IMR-90 (cell line): ENCODE measurements at regions not wholly inside any gene's neighbourhood (a gene's known extent, or its start where the extent isn't known, plus 50 kb on each side); places are given as distances from the start of the nearest gene placed in this dataset.

Experiments used
- ATAC-seq: fragments of 200-7000 bp; cut with Tn5 transposase; 2 replicates; pipeline ENCODE4 v1.9.1; 2020; ENCODE audit warnings: low read depth, mild to moderate bottlenecking, moderate library complexity
- BruUV-seq: library from RNA; stranded (reverse); fragments of 400-500 nt; replicated peaks from 2 replicates; lab custom pipeline; 2021; lab: Mats Ljungman, UMichigan
- CTCF ChIA-PET: fragments of 300-600 bp; formaldehyde crosslinking; extraction: SDS; loops from one replicate; lab custom pipeline; 2021; ENCODE audit warnings: antibody characterized with exemption; lab: Yijun Ruan, JAX
- POLR2A ChIA-PET: fragments of 300-600 bp; sonication (Branson Sonifier 250); formaldehyde crosslinking; loops from one replicate; lab custom pipeline; 2022; ENCODE audit warnings: antibody characterized with exemption; ENCODE audit not compliant: unreplicated experiment; lab: Charles Lee
- DNase-seq: peaks from one replicate; pipeline ENCODE4 v3.0.0; 2013
- H2AFZ ChIP-seq: replicated peaks from 2 replicates; pipeline ENCODE3; 2013; ENCODE audit warnings: low read length, mild to moderate bottlenecking; ENCODE audit not compliant: poor library complexity
- H2AK5ac ChIP-seq: 2 replicates; pipeline ENCODE4 v1.6.1; 2013; ENCODE audit warnings: low read depth, low read length, inconsistent platforms
- H2AK9ac ChIP-seq: replicated peaks from 2 replicates; pipeline ENCODE3; 2013; ENCODE audit warnings: mild to moderate bottlenecking, low read depth, low read length, moderate library complexity; ENCODE audit not compliant: poor library complexity
- H2BK120ac ChIP-seq: 2 replicates; pipeline ENCODE4 v1.6.1; 2013; ENCODE audit warnings: low read depth, low read length, inconsistent platforms
- H2BK15ac ChIP-seq: 3 replicates; pipeline ENCODE4 v1.6.1; 2013; ENCODE audit warnings: low read depth, low read length, inconsistent platforms
- H2BK20ac ChIP-seq: 2 replicates; pipeline ENCODE4 v1.6.1; 2013; ENCODE audit warnings: low read depth, mild to moderate bottlenecking, inconsistent platforms, low read length, moderate library complexity
- H2BK5ac ChIP-seq: 2 replicates; pipeline ENCODE4 v1.6.1; 2013; ENCODE audit warnings: mild to moderate bottlenecking, low read depth, low read length, inconsistent platforms; ENCODE audit not compliant: poor library complexity, severe bottlenecking
- H3K14ac ChIP-seq: replicated peaks from 2 replicates; pipeline ENCODE4 v1.6.1; 2013; ENCODE audit warnings: low read depth, low read length, inconsistent platforms
- H3K18ac ChIP-seq: 2 replicates; pipeline ENCODE4 v1.6.1; 2013; ENCODE audit warnings: low read depth, low read length, control low read depth
- H3K23ac ChIP-seq: 2 replicates; pipeline ENCODE4 v1.6.1; 2013; ENCODE audit warnings: low read depth, low read length, inconsistent platforms
- H3K27ac ChIP-seq: 2 replicates; pipeline ENCODE4 v1.5.1; 2013; ENCODE audit warnings: mild to moderate bottlenecking, control low read depth, low read length; ENCODE audit not compliant: insufficient read depth
- H3K27me3 ChIP-seq: 2 replicates; pipeline ENCODE4 v1.6.1; 2013; ENCODE audit warnings: low read length; ENCODE audit not compliant: control insufficient read depth, insufficient read depth
- H3K36me3 ChIP-seq: 2 replicates; pipeline ENCODE4 v1.6.1; 2013; ENCODE audit warnings: low read length, mixed read lengths; ENCODE audit not compliant: control insufficient read depth, insufficient read depth
- H3K4ac ChIP-seq: 2 replicates; pipeline ENCODE4 v1.6.1; 2013; ENCODE audit warnings: low read depth, low read length, inconsistent platforms
- H3K4me1 ChIP-seq: 2 replicates; pipeline ENCODE4 v1.6.1; 2013; ENCODE audit warnings: low read length, mixed read lengths; ENCODE audit not compliant: control insufficient read depth, insufficient read depth
- H3K4me2 ChIP-seq: 2 replicates; pipeline ENCODE4 v1.6.1; 2013; ENCODE audit warnings: low read depth, mild to moderate bottlenecking, control low read depth, low read length, moderate library complexity
- H3K4me3 ChIP-seq: 2 replicates; pipeline ENCODE4 v1.5.1; 2013; ENCODE audit warnings: low read depth, mild to moderate bottlenecking, control low read depth, low read length, moderate library complexity; ENCODE audit not compliant: insufficient read depth
- H3K56ac ChIP-seq: 2 replicates; pipeline ENCODE4 v1.6.1; 2013; ENCODE audit warnings: low read length, inconsistent platforms; ENCODE audit not compliant: insufficient read depth; ENCODE audit errors: extremely low read depth
- H3K79me1 ChIP-seq, 2 experiments: 2 replicates each; pipeline ENCODE4 v1.6.1; 2013; ENCODE audit warnings: low read length in 2 of 2, inconsistent platforms in 1 of 2, low read depth in 1 of 2
- H3K9ac ChIP-seq: 2 replicates; pipeline ENCODE4 v1.6.1; 2013; ENCODE audit warnings: low read depth, low read length, control low read depth
- H3K9me1 ChIP-seq: 2 replicates; pipeline ENCODE4 v1.6.1; 2013; ENCODE audit warnings: low read length, inconsistent platforms; ENCODE audit not compliant: insufficient read depth
- H3K9me3 ChIP-seq: 2 replicates; pipeline ENCODE4 v1.6.1; 2013; ENCODE audit warnings: low read length; ENCODE audit not compliant: control insufficient read depth, insufficient read depth
- H4K20me1 ChIP-seq: 2 replicates; pipeline ENCODE4 v1.6.1; 2013; ENCODE audit warnings: low read length, inconsistent platforms; ENCODE audit not compliant: insufficient read depth
- H4K5ac ChIP-seq: 2 replicates; pipeline ENCODE4 v1.6.1; 2013; ENCODE audit warnings: mild to moderate bottlenecking, low read depth, low read length, control low read depth
- H4K8ac ChIP-seq, 2 experiments: 2 replicates each; pipeline ENCODE4 v1.6.1; 2013; ENCODE audit warnings: low read depth in 2 of 2, low read length in 2 of 2, control low read depth in 1 of 2, inconsistent platforms in 1 of 2
- H4K91ac ChIP-seq: 2 replicates; pipeline ENCODE4 v1.6.1; 2013; ENCODE audit warnings: low read depth, low read length, inconsistent platforms; ENCODE audit not compliant: insufficient read depth
- BHLHE40 ChIP-seq: fragments of 150-350 bp; IDR thresholded peaks from 2 replicates; pipeline ENCODE4 v1.6.1; 2016; ENCODE audit warnings: mild to moderate bottlenecking, low read depth, low read length
- CEBPB ChIP-seq: IDR thresholded peaks from 2 replicates; pipeline ENCODE4 v1.6.1; 2012; ENCODE audit warnings: low read depth, low read length, improper control_type of control experiment
- CHD1 ChIP-seq: IDR thresholded peaks from 2 replicates; pipeline ENCODE4 v1.6.1; 2012; ENCODE audit warnings: low read depth, low read length, improper control_type of control experiment
- ELK1 ChIP-seq: fragments of 150-350 bp; IDR thresholded peaks from 2 replicates; pipeline ENCODE4 v1.6.1; 2016; ENCODE audit warnings: low read depth, mild to moderate bottlenecking, low read length, moderate library complexity, borderline replicate concordance
- FOS ChIP-seq: fragments of 150-350 bp; IDR thresholded peaks from 2 replicates; pipeline ENCODE4 v1.6.1; 2016; ENCODE audit warnings: low read depth, low read length
- MAFK ChIP-seq: IDR thresholded peaks from 2 replicates; pipeline ENCODE4 v1.6.1; 2012; ENCODE audit warnings: low read depth, low read length, improper control_type of control experiment
- MAZ ChIP-seq: IDR thresholded peaks from 2 replicates; pipeline ENCODE4 v1.6.1; 2012; ENCODE audit warnings: low read depth, mild to moderate bottlenecking, low read length, improper control_type of control experiment, moderate library complexity, borderline replicate concordance
- MXI1 ChIP-seq: IDR thresholded peaks from 2 replicates; pipeline ENCODE4 v1.6.1; 2012; ENCODE audit warnings: low read depth, mild to moderate bottlenecking, low read length, moderate library complexity, borderline replicate concordance
- NFE2L2 ChIP-seq: fragments of 150-350 bp; IDR thresholded peaks from 2 replicates; pipeline ENCODE4 v1.6.1; 2016; ENCODE audit warnings: low read depth, mild to moderate bottlenecking, low read length
- POLR2A ChIP-seq: IDR thresholded peaks from 2 replicates; pipeline ENCODE4 v1.6.1; 2012; ENCODE audit warnings: mild to moderate bottlenecking, low read depth, low read length
- RAD21 ChIP-seq: IDR thresholded peaks from 2 replicates; pipeline ENCODE4 v1.6.1; 2012; ENCODE audit warnings: low read length, improper control_type of control experiment
- RCOR1 ChIP-seq: IDR thresholded peaks from 2 replicates; pipeline ENCODE4 v1.6.1; 2012; ENCODE audit warnings: mild to moderate bottlenecking, low read length, improper control_type of control experiment; ENCODE audit not compliant: insufficient replicate concordance
- RFX5 ChIP-seq: IDR thresholded peaks from 2 replicates; pipeline ENCODE4 v1.8.0; 2012; ENCODE audit warnings: low read depth, mild to moderate bottlenecking, low read length, moderate library complexity
- SMC3 ChIP-seq: fragments of 150-350 bp; IDR thresholded peaks from 2 replicates; pipeline ENCODE4 v1.6.1; 2016; ENCODE audit warnings: low read depth, mild to moderate bottlenecking, antibody characterized with exemption, low read length, moderate library complexity
- WGBS, 2 experiments: methylation state at CpG; one replicate each; pipeline versions ENCODE4 v1.1.5 to v1.1.7; 2013; ENCODE audit warnings: missing lambda C conversion rate in 2 of 2; ENCODE audit not compliant: insufficient read length in 1 of 2; ENCODE audit errors: extremely low coverage in 2 of 2; 5-methylcytosine and 5-hydroxymethylcytosine counted together
- dilution Hi-C: fragments of 300-500 bp; cut with HindIII; formaldehyde crosslinking; loops from one replicate; pipeline ENCODE4 v1.14.3; 2018; ENCODE audit warnings: low sequenced_read_pairs; ENCODE audit not compliant: unreplicated experiment
- in situ Hi-C: fragments of 300-500 bp; cut with MboI; formaldehyde crosslinking; loops from 3 replicates; pipeline ENCODE4 v1.14.3; 2019; ENCODE audit warnings: low sequenced_read_pairs, inconsistent platforms, mixed read lengths
- intact Hi-C: fragments of 100-400 bp; cut with micrococcal nuclease; formaldehyde crosslinking; loops from 2 replicates; pipeline ENCODE4 v1.10.0; 2022
- TF ChIP-seq, protein P1 (sequence below): conservative IDR thresholded peaks from 2 replicates; pipeline ENCODE4 v1.5.1; 2012; ENCODE audit warnings: mild to moderate bottlenecking, low read depth, low read length, improper control_type of control experiment
- TF ChIP-seq, protein P2 (sequence below): fragments of 150-350 bp; IDR thresholded peaks from 2 replicates; pipeline ENCODE4 v1.6.1; 2017; ENCODE audit warnings: mild to moderate bottlenecking, antibody characterized with exemption, low read length, low read depth

DNA sequence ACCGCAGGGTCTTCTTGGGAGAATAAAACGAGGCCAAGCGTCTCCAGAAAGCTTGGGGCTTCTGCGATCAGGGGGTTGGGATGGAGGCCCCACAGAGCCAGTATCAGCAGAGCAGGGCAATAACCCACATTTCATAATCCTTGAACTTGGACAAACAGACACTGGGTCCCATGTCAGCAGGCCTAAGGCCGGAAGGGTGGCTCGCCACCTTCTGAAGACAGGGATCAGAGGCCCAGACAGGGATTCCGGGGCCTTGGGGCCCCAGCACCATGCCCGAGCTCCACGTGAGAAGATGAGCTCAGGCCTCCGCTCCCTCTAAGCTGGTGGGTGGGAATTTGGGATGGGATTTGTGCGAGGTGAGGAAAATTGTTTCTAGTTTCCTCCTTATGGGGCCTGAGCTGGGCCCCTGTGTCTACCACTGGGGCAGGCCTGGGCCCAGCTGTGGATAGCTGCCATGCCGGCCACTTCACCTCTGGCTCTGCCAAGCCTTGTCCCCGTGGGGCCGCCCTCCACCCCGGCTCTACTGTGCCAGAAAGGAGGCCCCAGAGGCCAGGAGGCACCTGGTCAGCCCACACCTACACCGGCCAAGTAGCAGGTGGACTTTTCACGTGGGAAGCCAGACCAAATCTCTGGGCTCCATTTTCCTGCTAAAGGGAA is 67.2 kb upstream of the DLK1 start:
- no peak overlapping the region for H3K27ac ChIP-seq
- no peak overlapping the region for H3K18ac ChIP-seq
- H3K27me3 ChIP-seq: peaks cover 18% of the 10 kb centered on the region; the same call in 1 of the 2 replicates
- H3K9ac ChIP-seq: no peak overlapping the region
- H2AK5ac ChIP-seq: no peak overlapping the region
- no peak overlapping the region for H3K4me2 ChIP-seq
- no peak overlapping the region for H2BK5ac ChIP-seq
- H3K9me3 ChIP-seq: no peaks in the 10 kb centered on the region
- peaks cover 4% of the 10 kb centered on the region; the same call in 1 of the 2 replicates for H4K20me1 ChIP-seq
- BruUV-seq: no TSS peak
- in situ Hi-C loops: loop anchor here (5.0 kb wide), 1 partner anchor 168 kb away; the partner anchor contains the start of gene MEG3
- H2BK15ac ChIP-seq: no peak overlapping the region
- CTCF ChIA-PET: no interaction called here
- dilution Hi-C loops: no loop called here
- no peak overlapping the region for H2BK120ac ChIP-seq
- no peak overlapping the region for H2BK20ac ChIP-seq
- DNase-seq (no peak), ATAC-seq (no peak)
- H2AFZ ChIP-seq: peak overlapping the region; percentile 51
- intact Hi-C loops: loop anchor here (5.0 kb wide), 2 partner anchors 183 to 578 kb away; no protein-coding TSS in a partner anchor
- no peak overlapping the region for H4K8ac ChIP-seq
- TF ChIP-seq, protein P1, sequence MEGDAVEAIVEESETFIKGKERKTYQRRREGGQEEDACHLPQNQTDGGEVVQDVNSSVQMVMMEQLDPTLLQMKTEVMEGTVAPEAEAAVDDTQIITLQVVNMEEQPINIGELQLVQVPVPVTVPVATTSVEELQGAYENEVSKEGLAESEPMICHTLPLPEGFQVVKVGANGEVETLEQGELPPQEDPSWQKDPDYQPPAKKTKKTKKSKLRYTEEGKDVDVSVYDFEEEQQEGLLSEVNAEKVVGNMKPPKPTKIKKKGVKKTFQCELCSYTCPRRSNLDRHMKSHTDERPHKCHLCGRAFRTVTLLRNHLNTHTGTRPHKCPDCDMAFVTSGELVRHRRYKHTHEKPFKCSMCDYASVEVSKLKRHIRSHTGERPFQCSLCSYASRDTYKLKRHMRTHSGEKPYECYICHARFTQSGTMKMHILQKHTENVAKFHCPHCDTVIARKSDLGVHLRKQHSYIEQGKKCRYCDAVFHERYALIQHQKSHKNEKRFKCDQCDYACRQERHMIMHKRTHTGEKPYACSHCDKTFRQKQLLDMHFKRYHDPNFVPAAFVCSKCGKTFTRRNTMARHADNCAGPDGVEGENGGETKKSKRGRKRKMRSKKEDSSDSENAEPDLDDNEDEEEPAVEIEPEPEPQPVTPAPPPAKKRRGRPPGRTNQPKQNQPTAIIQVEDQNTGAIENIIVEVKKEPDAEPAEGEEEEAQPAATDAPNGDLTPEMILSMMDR: no peak
- TF ChIP-seq BHLHE40: no peak
- no peak for TF ChIP-seq RAD21
- TF ChIP-seq MAZ: no peak
- no peak for TF ChIP-seq POLR2A
- no peak for TF ChIP-seq SMC3
- no peak for TF ChIP-seq FOS
- no peak for TF ChIP-seq NFE2L2
- TF ChIP-seq CEBPB: no peak
- TF ChIP-seq ELK1: no peak
- TF ChIP-seq CHD1: no peak
- TF ChIP-seq RFX5: no peak
- no peak for TF ChIP-seq RCOR1
- TF ChIP-seq, protein P2, sequence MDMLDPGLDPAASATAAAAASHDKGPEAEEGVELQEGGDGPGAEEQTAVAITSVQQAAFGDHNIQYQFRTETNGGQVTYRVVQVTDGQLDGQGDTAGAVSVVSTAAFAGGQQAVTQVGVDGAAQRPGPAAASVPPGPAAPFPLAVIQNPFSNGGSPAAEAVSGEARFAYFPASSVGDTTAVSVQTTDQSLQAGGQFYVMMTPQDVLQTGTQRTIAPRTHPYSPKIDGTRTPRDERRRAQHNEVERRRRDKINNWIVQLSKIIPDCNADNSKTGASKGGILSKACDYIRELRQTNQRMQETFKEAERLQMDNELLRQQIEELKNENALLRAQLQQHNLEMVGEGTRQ: no peak
- TF ChIP-seq MXI1: no peak
- no peak for TF ChIP-seq MAFK
- no peaks in the 10 kb centered on the region for H3K79me1 ChIP-seq
- H3K9me1 ChIP-seq: no peaks in the 10 kb centered on the region
- POLR2A ChIA-PET: no interaction called here
- no peak overlapping the region for H3K56ac ChIP-seq
- no peak overlapping the region for H3K4ac ChIP-seq
- no peak overlapping the region for H3K14ac ChIP-seq
- peaks cover 4% of the 10 kb centered on the region; the same call in 1 of the 2 replicates for H3K4me1 ChIP-seq
- no peak overlapping the region for H4K91ac ChIP-seq
- H3K36me3 ChIP-seq: no peaks in the 10 kb centered on the region
- no peak overlapping the region for H4K5ac ChIP-seq
- WGBS, 2 experiments: 97% methylated on average over 5 of the region's 17 CpGs; no CpG with 5 or more reads in 1 of the 2 experiments
- H3K23ac ChIP-seq: no peak overlapping the region
- H2AK9ac ChIP-seq: no peak overlapping the region
- H3K4me3 ChIP-seq: no peak overlapping the region
